WERI-Rb-1 (cell line): ENCODE measurements at regions not wholly inside any gene's neighbourhood (a gene's known extent, or its start where the extent isn't known, plus 50 kb on each side); places are given as distances from the start of the nearest gene placed in this dataset.

Experiments used
- DNase-seq: peaks from one replicate; pipeline ENCODE4 v3.0.0-alpha.2; 2020
- H3K27ac ChIP-seq: fragments of 250-450 bp; sonication (Bioruptor Pico); 2 replicates; pipeline ENCODE4 v1.5.1; 2020; ENCODE audit warnings: mild to moderate bottlenecking, moderate library complexity
- H3K27me3 ChIP-seq: fragments of 250-450 bp; sonication (Bioruptor Pico); 2 replicates; pipeline ENCODE4 v1.5.1; 2021; ENCODE audit warnings: mild to moderate bottlenecking, low read depth, moderate library complexity; ENCODE audit not compliant: insufficient read depth, severe bottlenecking
- H3K36me3 ChIP-seq: fragments of 250-450 bp; sonication (Bioruptor Pico); 2 replicates; pipeline ENCODE4 v1.5.1; 2020; ENCODE audit warnings: mild to moderate bottlenecking, moderate library complexity
- H3K4me3 ChIP-seq: 2 replicates; pipeline ENCODE4 v1.5.1; 2011; ENCODE audit warnings: low read depth, mild to moderate bottlenecking, control low read depth, low read length
- H3K9me3 ChIP-seq: fragments of 250-450 bp; sonication (Bioruptor Pico); 2 replicates; pipeline ENCODE4 v1.5.1; 2021; ENCODE audit warnings: mild to moderate bottlenecking, moderate library complexity; ENCODE audit not compliant: severe bottlenecking
- CTCF ChIP-seq: IDR thresholded peaks from 2 replicates; pipeline ENCODE4 v1.5.1; 2011; ENCODE audit warnings: low read depth, mild to moderate bottlenecking, control low read depth, inconsistent platforms, low read length

DNA sequence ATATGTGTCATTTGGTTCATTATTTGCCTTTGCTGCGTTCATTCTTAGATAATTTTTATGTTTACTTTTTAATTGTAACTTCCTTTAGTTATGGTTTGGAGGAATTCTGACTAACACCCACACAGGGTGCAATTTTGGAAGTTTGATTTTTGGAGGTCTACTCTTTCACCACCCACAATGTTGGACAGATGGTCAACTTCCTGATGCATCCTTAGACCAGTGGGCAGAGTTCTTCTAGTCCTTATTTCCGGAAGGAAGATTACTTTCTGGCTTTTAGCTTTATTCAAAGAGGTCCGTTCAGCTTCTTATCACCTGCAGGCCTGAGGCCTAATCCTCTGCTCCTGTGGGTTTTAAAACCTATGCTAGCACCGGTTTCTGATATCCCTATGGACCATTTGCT lies 126.7 kb downstream of the MTX3 start:
- Histone ChIP-seq H3K36me3 (no peaks in the 10 kb centered on the region), H3K27ac (no peak overlapping the region), H3K4me3 (no peak overlapping the region), H3K27me3 (no peaks in the 10 kb centered on the region), H3K9me3 (no peaks in the 10 kb centered on the region)
- no peak for DNase-seq
- TF ChIP-seq CTCF, result no peak

- Histone ChIP-seq H3K9me3 (no peaks in the 10 kb centered on the region), H3K27me3 (no peaks in the 10 kb centered on the region), H3K4me3 (no peak overlapping the region), H3K27ac (no peak overlapping the region), H3K36me3 (no peaks in the 10 kb centered on the region)
- DNase-seq, result no peak
- TF ChIP-seq CTCF, result no peak
Observed at GRCh38 chr5:79859588-79859987, 131.5 kb downstream of the MTX3 start.

DNA sequence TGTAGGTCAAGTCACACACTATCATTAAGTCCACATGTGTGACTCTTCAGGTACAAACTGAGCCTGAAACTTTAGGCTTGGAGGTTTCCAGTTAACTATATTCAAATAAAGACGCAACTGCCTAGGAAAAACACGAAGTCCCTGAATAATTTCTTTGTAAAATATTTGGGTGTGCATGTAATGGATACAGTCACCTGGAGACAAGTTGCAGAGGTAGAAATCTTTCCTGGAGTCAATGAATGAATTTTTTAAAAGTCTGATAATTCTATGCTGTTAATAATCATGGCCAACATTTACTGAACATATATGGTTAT lies 132.7 kb downstream of the MTX3 start:
- Histone ChIP-seq H3K9me3 (no peaks in the 10 kb centered on the region), H3K4me3 (no peak overlapping the region), H3K27me3 (no peaks in the 10 kb centered on the region), H3K27ac (no peak overlapping the region), H3K36me3 (no peaks in the 10 kb centered on the region)
- TF ChIP-seq CTCF, result no peak
- DNase-seq, result no peak

- DNase-seq, result peak; percentile 74
- Histone ChIP-seq H3K27ac (no peak overlapping the region), H3K9me3 (no peaks in the 10 kb centered on the region), H3K36me3 (no peaks in the 10 kb centered on the region), H3K4me3 (no peak overlapping the region), H3K27me3 (no peaks in the 10 kb centered on the region)
- TF ChIP-seq CTCF, result peak; percentile 92
Observed at GRCh38 chr5:79857714-79858409, 133.2 kb downstream of the MTX3 start.

GRCh38 chr5:79856456-79857055 lies 134.5 kb downstream of the MTX3 start:
- Histone ChIP-seq H3K27ac (no peak overlapping the region), H3K36me3 (no peaks in the 10 kb centered on the region), H3K27me3 (no peaks in the 10 kb centered on the region), H3K9me3 (no peaks in the 10 kb centered on the region), H3K4me3 (no peak overlapping the region)
- TF ChIP-seq CTCF, result no peak
- DNase-seq, result no peak
